Transverse colon (tissue), 4 donors: ENCODE measurements at regions not wholly inside any gene's neighbourhood (a gene's known extent, or its start where the extent isn't known, plus 50 kb on each side); places are given as distances from the start of the nearest gene placed in this dataset.

Experiments used
- CTCF ChIP-seq, 5 experiments: fragments of 200-600 bp in 3 of 5; fragments of 450-650 bp in 2 of 5; sonication (generic) in 3 of 5; IDR thresholded peaks; 1 replicate in 2 of 5; 2 replicates in 3 of 5; pipeline ENCODE4 v1.5.1; 2016 to 2017; ENCODE audit warnings: antibody characterized with exemption in 5 of 5, inconsistent platforms in 3 of 5, mild to moderate bottlenecking in 2 of 5, moderate library complexity in 1 of 5
- POLR2A ChIP-seq: fragments of 450-650 bp; IDR thresholded peaks from one replicate; pipeline ENCODE4 v1.6.1; 2016; ENCODE audit warnings: antibody characterized with exemption, mild to moderate bottlenecking, moderate library complexity
- POLR2AphosphoS5 ChIP-seq, 3 donors: sonication (generic); formaldehyde crosslinking; IDR thresholded peaks; one replicate each; pipeline ENCODE4 v1.6.1; 2016; ENCODE audit warnings: antibody characterized with exemption in 3 of 3

- TF ChIP-seq CTCF (IDR thresholded peaks at IDR 0.05) (no peak), POLR2AphosphoS5 (IDR thresholded peaks at IDR 0.05) (no peak), POLR2A (no peak)
Measured at GRCh38 chr4:108396900-108397497, 223.4 kb upstream of the RPL34 start.
